Breast epithelium (tissue), 4 donors: ENCODE measurements at regions not wholly inside any gene's neighbourhood (a gene's known extent, or its start where the extent isn't known, plus 50 kb on each side); places are given as distances from the start of the nearest gene placed in this dataset.

Experiments
- DNase-seq, 2 donors: peaks; one replicate each; pipeline ENCODE4 v3.0.0-alpha.2; 2019; ENCODE audit warnings: low spot score in 2 of 2
- H3K27ac ChIP-seq, 2 donors: fragments of 200-600 bp; sonication (generic) in 1 of 2; one replicate each; pipeline ENCODE4 v1.5.1; 2016 to 2019; ENCODE audit warnings: mild to moderate bottlenecking in 1 of 2
- H3K27me3 ChIP-seq, 2 donors: fragments of 200-600 bp; sonication (generic) in 1 of 2; one replicate each; pipeline versions ENCODE4 v1.5.1 to v1.6.0; 2017 to 2019; ENCODE audit warnings: control low read depth in 1 of 2, mild to moderate bottlenecking in 1 of 2
- H3K36me3 ChIP-seq: fragments of 200-600 bp; one replicate; pipeline ENCODE4 v1.5.1; 2019
- H3K4me1 ChIP-seq, 2 donors: fragments of 200-600 bp; sonication (generic); one replicate each; pipeline ENCODE4 v1.5.1; 2016 to 2019; ENCODE audit warnings: control low read depth in 1 of 2
- H3K4me3 ChIP-seq, 3 donors: fragments of 200-600 bp; sonication (generic); 1 replicate in 2 of 3; 2 replicates in 1 of 3; pipeline ENCODE4 v1.5.1; 2016 to 2019; ENCODE audit warnings: mild to moderate bottlenecking in 3 of 3, moderate library complexity in 2 of 3
- H3K9me3 ChIP-seq, 2 donors: fragments of 200-600 bp; sonication (generic) in 1 of 2; one replicate each; pipeline ENCODE4 v1.5.1; 2016 to 2019; ENCODE audit warnings: control low read depth in 1 of 2
- CTCF ChIP-seq, 3 donors: fragments of 450-650 bp; IDR thresholded peaks; one replicate each; pipeline ENCODE4 v1.5.1; 2016 to 2017; ENCODE audit warnings: antibody characterized with exemption in 3 of 3, mild to moderate bottlenecking in 3 of 3, moderate library complexity in 3 of 3
- POLR2A ChIP-seq: fragments of 450-650 bp; IDR thresholded peaks from one replicate; pipeline ENCODE4 v1.6.1; 2016; ENCODE audit warnings: antibody characterized with exemption, mild to moderate bottlenecking, moderate library complexity
- POLR2AphosphoS5 ChIP-seq, 3 donors: sonication (generic); formaldehyde crosslinking; IDR thresholded peaks; one replicate each; pipeline ENCODE4 v1.6.1; 2017; ENCODE audit warnings: antibody characterized with exemption in 3 of 3
- intact Hi-C: fragments of 100-400 bp; cut with DNase I; formaldehyde crosslinking; loops from one replicate; pipeline ENCODE4 v1.15.1; 2023; ENCODE audit warnings: low total_unique reads

GRCh38 chr2:120860579-120860922 is 124.9 kb downstream of the GLI2 start:
- TF ChIP-seq POLR2A (no peak), CTCF (IDR thresholded peaks at IDR 0.05) (no peak), POLR2AphosphoS5 (IDR thresholded peaks at IDR 0.05) (no peak)
- no peaks in the 10 kb centered on the region for H3K9me3 ChIP-seq

GRCh38 chr2:120861191-120861575 is 125.5 kb downstream of the GLI2 start:
- Histone ChIP-seq H3K27ac (no peak overlapping the region), H3K36me3 (no peaks in the 10 kb centered on the region), H3K27me3 (no peaks in the 10 kb centered on the region), H3K9me3 (no peaks in the 10 kb centered on the region), H3K4me1 (no peaks in the 10 kb centered on the region), H3K4me3 (no peak overlapping the region)
- no peak for DNase-seq
- intact Hi-C loops: no loop called here
- TF ChIP-seq POLR2AphosphoS5 (IDR thresholded peaks at IDR 0.05) (no peak), CTCF (IDR thresholded peaks at IDR 0.05) (no peak), POLR2A (no peak)

More at GRCh38 chr2:120860579-120860922, 124.9 kb downstream of the GLI2 start:
- Histone ChIP-seq H3K27me3 (no peaks in the 10 kb centered on the region), H3K36me3 (no peaks in the 10 kb centered on the region), H3K27ac (no peak overlapping the region), H3K4me1 (no peaks in the 10 kb centered on the region), H3K4me3 (no peak overlapping the region)
- intact Hi-C loops: no loop called here
- DNase-seq: no peak

GRCh38 chr2:120861576-120862191 is 126.0 kb downstream of the GLI2 start:
- DNase-seq: no peak
- TF ChIP-seq CTCF (IDR thresholded peaks at IDR 0.05): no peak
- no peak for TF ChIP-seq POLR2AphosphoS5 (IDR thresholded peaks at IDR 0.05)
- TF ChIP-seq POLR2A: no peak

GRCh38 chr2:120862201-120863060 is 126.8 kb downstream of the GLI2 start:
- no peak overlapping the region for H3K4me3 ChIP-seq
- no peak overlapping the region for H3K27ac ChIP-seq
- no peaks in the 10 kb centered on the region for H3K9me3 ChIP-seq
- H3K4me1 ChIP-seq: peaks cover 0 to 6% of the 10 kb centered on the region in 2 donors
- intact Hi-C loops: no loop called here
- H3K36me3 ChIP-seq: no peaks in the 10 kb centered on the region
- no peaks in the 10 kb centered on the region for H3K27me3 ChIP-seq
- no peak for TF ChIP-seq POLR2A
- no peak for TF ChIP-seq POLR2AphosphoS5 (IDR thresholded peaks at IDR 0.05)
- TF ChIP-seq CTCF (IDR thresholded peaks at IDR 0.05): no peak
- no peak for DNase-seq

More at GRCh38 chr2:120861576-120862191, 126.0 kb downstream of the GLI2 start:
- no peaks in the 10 kb centered on the region for H3K36me3 ChIP-seq
- H3K27ac ChIP-seq: no peak overlapping the region
- intact Hi-C loops: no loop called here
- no peaks in the 10 kb centered on the region for H3K4me1 ChIP-seq
- no peaks in the 10 kb centered on the region for H3K9me3 ChIP-seq
- no peak overlapping the region for H3K4me3 ChIP-seq
- no peaks in the 10 kb centered on the region for H3K27me3 ChIP-seq

GRCh38 chr2:120863146-120863545 is 127.5 kb downstream of the GLI2 start:
- no peak for DNase-seq
- Histone ChIP-seq H3K27me3 (no peaks in the 10 kb centered on the region), H3K4me3 (no peak overlapping the region), H3K4me1 (peaks cover 0 to 6% of the 10 kb centered on the region in 2 donors), H3K27ac (no peak overlapping the region), H3K9me3 (no peaks in the 10 kb centered on the region), H3K36me3 (no peaks in the 10 kb centered on the region)
- intact Hi-C loops: no loop called here
- TF ChIP-seq POLR2A: no peak
- TF ChIP-seq POLR2AphosphoS5 (IDR thresholded peaks at IDR 0.05): no peak
- no peak for TF ChIP-seq CTCF (IDR thresholded peaks at IDR 0.05)
